Activated T-cell treated with anti-CD3 and anti-CD28 coated beads, Interleukin-2, amount 50 U/mL, for 48 hours (primary cell): ENCODE measurements at regions not wholly inside any gene's neighbourhood (a gene's known extent, or its start where the extent isn't known, plus 50 kb on each side); places are given as distances from the start of the nearest gene placed in this dataset.

Source experiments
- DNase-seq, 2 experiments: peaks; one replicate each; pipeline ENCODE4 v3.0.0-alpha.2; 2020

- no peak for DNase-seq
These were observed 95.9 kb upstream of the LEP start for GRCh38 chr7:128145191-128145590.

- DNase-seq: no peak
These were observed 95.0 kb upstream of the LEP start for GRCh38 chr7:128146052-128146451.

GRCh38 chr7:128148676-128149075 is 92.4 kb upstream of the LEP start:
- DNase-seq: no peak

- DNase-seq: no peak
These were observed 90.7 kb upstream of the LEP start for GRCh38 chr7:128150223-128150865.

GRCh38 chr7:128151635-128152034 is 89.4 kb upstream of the LEP start:
- no peak for DNase-seq

- no peak for DNase-seq
These were observed 88.4 kb upstream of the LEP start for GRCh38 chr7:128152721-128153120.

- no peak for DNase-seq
These were observed 87.6 kb upstream of the LEP start for GRCh38 chr7:128153436-128153835.

- no peak for DNase-seq
These were observed 86.6 kb upstream of the LEP start for GRCh38 chr7:128154504-128154903.

GRCh38 chr7:128155100-128155740 is 85.9 kb upstream of the LEP start:
- no peak for DNase-seq

GRCh38 chr7:128157906-128158305 is 83.2 kb upstream of the LEP start:
- DNase-seq: no peak

- DNase-seq: no peak
These were observed 82.7 kb upstream of the LEP start for GRCh38 chr7:128158370-128158769.

GRCh38 chr7:128160296-128160695 is 80.8 kb upstream of the LEP start:
- DNase-seq: no peak

- no peak for DNase-seq
These were observed 79.5 kb upstream of the LEP start for GRCh38 chr7:128161466-128162125.

- DNase-seq: no peak
These were observed 78.4 kb upstream of the LEP start for GRCh38 chr7:128162666-128163065.

GRCh38 chr7:128163473-128163872 is 77.6 kb upstream of the LEP start:
- no peak for DNase-seq

GRCh38 chr7:128164061-128164954 is 76.8 kb upstream of the LEP start:
- peak in 1 of 2 experiments; percentile 32 for DNase-seq

GRCh38 chr7:128164955-128165670 is 76.0 kb upstream of the LEP start:
- DNase-seq: no peak

- no peak for DNase-seq
These were observed 75.1 kb upstream of the LEP start for GRCh38 chr7:128165927-128166420.

GRCh38 chr7:128166603-128167041 is 74.5 kb upstream of the LEP start:
- peak in 1 of 2 experiments; percentile 41 for DNase-seq

GRCh38 chr7:128167042-128167701 is 73.9 kb upstream of the LEP start:
- peak in 1 of 2 experiments; percentile 29 for DNase-seq

GRCh38 chr7:128167791-128168666 is 73.0 kb upstream of the LEP start:
- DNase-seq: peak in 1 of 2 experiments; percentile 28
